Stimulated activated memory B cell treated with anti-CD40 and anti-IgM and Interleukin-4, amounts not matched to agents 10 μg/mL and 1 μg/mL and 100 μg/mL, for 72 hours (primary cell): ENCODE measurements at regions not wholly inside any gene's neighbourhood (a gene's known extent, or its start where the extent isn't known, plus 50 kb on each side); places are given as distances from the start of the nearest gene placed in this dataset.
"Not testable (repeated sequence)": the region's sequence is repeated elsewhere in the genome, so short reads cannot be mapped to it uniquely, and the experiment has no call there.

Source experiments
- ATAC-seq: fragments of 150-1000 bp; cut with Tn5 transposase; 2 replicates; pipeline ENCODE4 v1.10.0; 2021
- H3K27ac Mint-ChIP-seq: one replicate; pipeline ENCODE4 v1.8.0; 2022; ENCODE audit warnings: mild to moderate bottlenecking, mixed read lengths
- H3K27me3 Mint-ChIP-seq: one replicate; pipeline ENCODE4 v1.8.0; 2022; ENCODE audit warnings: mixed read lengths
- H3K36me3 Mint-ChIP-seq: one replicate; pipeline ENCODE4 v1.8.0; 2022; ENCODE audit warnings: mixed read lengths
- H3K4me1 Mint-ChIP-seq: one replicate; pipeline ENCODE4 v1.8.0; 2022; ENCODE audit warnings: mixed read lengths
- H3K4me3 Mint-ChIP-seq: one replicate; pipeline ENCODE4 v1.8.0; 2022; ENCODE audit warnings: mild to moderate bottlenecking, moderate library complexity, mixed read lengths
- H3K9me3 Mint-ChIP-seq: one replicate; pipeline ENCODE4 v1.8.0; 2022; ENCODE audit warnings: mixed read lengths

- Mint-ChIP-seq H3K27me3 (no peaks in the 10 kb centered on the region), H3K4me3 (no peak overlapping the region), H3K9me3 (peaks cover 16% of the 10 kb centered on the region), H3K36me3 (no peaks in the 10 kb centered on the region), H3K27ac (no peak overlapping the region), H3K4me1 (no peaks in the 10 kb centered on the region)
- no peak for ATAC-seq
These were observed 738.6 kb upstream of the ADGRL3 start for GRCh38 chr4:60461551-60461950.

GRCh38 chr4:60463857-60464502 is 736.1 kb upstream of the ADGRL3 start:
- Mint-ChIP-seq H3K4me1 (no peaks in the 10 kb centered on the region), H3K27me3 (no peaks in the 10 kb centered on the region), H3K9me3 (peaks cover 16% of the 10 kb centered on the region), H3K27ac (no peak overlapping the region), H3K4me3 (no peak overlapping the region), H3K36me3 (no peaks in the 10 kb centered on the region)
- no peak for ATAC-seq

GRCh38 chr4:60482921-60483351 is 717.2 kb upstream of the ADGRL3 start:
- peaks cover 3% of the 10 kb centered on the region for H3K9me3 Mint-ChIP-seq
- no peaks in the 10 kb centered on the region for H3K27me3 Mint-ChIP-seq
- H3K4me3 Mint-ChIP-seq = no peak overlapping the region
- no peaks in the 10 kb centered on the region for H3K4me1 Mint-ChIP-seq
- no peak for ATAC-seq
- H3K27ac Mint-ChIP-seq = no peak overlapping the region
- H3K36me3 Mint-ChIP-seq = no peaks in the 10 kb centered on the region

- no peak for ATAC-seq
- Mint-ChIP-seq H3K4me3 (no peak overlapping the region), H3K36me3 (no peaks in the 10 kb centered on the region), H3K27ac (no peak overlapping the region), H3K4me1 (no peaks in the 10 kb centered on the region), H3K9me3 (no peaks in the 10 kb centered on the region), H3K27me3 (no peaks in the 10 kb centered on the region)
These were observed 714.9 kb upstream of the ADGRL3 start for GRCh38 chr4:60485276-60485675.

GRCh38 chr4:60487118-60487761 is 712.9 kb upstream of the ADGRL3 start:
- not testable (repeated sequence) for H3K27me3 Mint-ChIP-seq, ATAC-seq, H3K4me3 Mint-ChIP-seq, H3K36me3 Mint-ChIP-seq, H3K4me1 Mint-ChIP-seq, H3K9me3 Mint-ChIP-seq, H3K27ac Mint-ChIP-seq

DNA sequence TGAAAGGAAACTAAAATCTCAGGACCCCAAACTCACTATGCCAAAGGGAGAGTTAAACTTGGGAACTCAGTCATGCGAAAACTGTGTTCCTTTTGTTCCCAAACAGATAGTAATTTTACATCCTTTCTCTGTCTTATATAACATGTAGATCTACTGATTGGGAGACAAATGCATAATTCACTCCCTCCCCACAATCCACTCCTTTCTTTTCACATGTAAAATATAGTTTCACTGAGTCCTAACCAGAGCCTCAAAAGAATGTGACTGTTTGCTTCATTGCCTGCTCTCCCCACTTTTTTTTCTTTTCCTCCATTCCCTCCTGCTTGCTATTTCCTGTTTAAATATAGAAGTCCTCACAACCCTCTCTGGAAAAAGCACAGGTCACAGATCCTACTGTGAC is 699.3 kb upstream of the ADGRL3 start:
- Mint-ChIP-seq H3K36me3 (no peaks in the 10 kb centered on the region), H3K27me3 (no peaks in the 10 kb centered on the region), H3K4me1 (no peaks in the 10 kb centered on the region), H3K4me3 (no peak overlapping the region), H3K9me3 (peaks cover 3% of the 10 kb centered on the region), H3K27ac (no peak overlapping the region)
- no peak for ATAC-seq

DNA sequence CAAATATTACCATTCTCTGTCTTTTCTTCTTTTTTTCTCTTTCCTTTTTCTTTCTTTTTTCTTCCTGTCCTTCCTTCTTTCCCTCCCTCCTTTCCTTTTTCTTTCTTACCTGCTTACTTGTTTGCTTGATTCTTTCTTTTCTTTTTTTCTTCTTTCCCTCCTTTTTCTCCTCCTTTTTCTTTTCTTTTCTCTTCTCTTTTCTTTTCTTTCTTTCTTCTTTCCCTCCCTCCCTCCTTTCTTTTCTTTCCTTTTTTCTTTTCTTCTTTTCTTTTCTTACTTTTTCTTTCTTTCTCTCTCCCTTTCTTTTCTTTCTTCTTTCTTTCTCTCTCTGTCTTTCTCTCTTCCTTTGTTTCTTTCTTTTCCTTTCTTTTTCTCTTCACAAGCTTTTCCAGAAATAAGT is 697.4 kb upstream of the ADGRL3 start:
- Mint-ChIP-seq H3K4me3 (no peak overlapping the region), H3K27ac (no peak overlapping the region), H3K27me3 (no peaks in the 10 kb centered on the region), H3K9me3 (peaks cover 6% of the 10 kb centered on the region), H3K36me3 (no peaks in the 10 kb centered on the region), H3K4me1 (no peaks in the 10 kb centered on the region)
- no peak for ATAC-seq

DNA sequence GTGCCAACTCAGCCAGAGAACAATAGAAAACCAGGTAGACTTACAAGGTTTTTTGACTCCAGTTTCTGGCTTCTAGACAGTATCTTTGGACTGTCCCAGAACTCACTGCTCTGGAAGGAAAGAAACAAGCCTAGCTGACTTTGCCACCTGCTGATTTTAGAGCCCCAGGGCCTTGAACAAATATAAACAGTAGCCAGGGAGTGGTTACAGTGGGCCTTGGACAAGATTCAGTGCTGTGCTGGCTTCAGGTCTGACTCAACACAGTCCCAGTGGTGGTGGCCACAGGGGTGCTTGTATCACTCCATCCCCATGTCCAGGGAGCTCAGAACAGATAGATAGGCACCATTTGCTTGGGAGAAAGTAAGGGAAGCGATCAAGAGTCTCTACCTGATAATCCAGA is 694.1 kb upstream of the ADGRL3 start:
- Mint-ChIP-seq H3K9me3 (peaks cover 18% of the 10 kb centered on the region), H3K36me3 (no peaks in the 10 kb centered on the region), H3K4me1 (no peaks in the 10 kb centered on the region), H3K27me3 (no peaks in the 10 kb centered on the region), H3K4me3 (no peak overlapping the region), H3K27ac (no peak overlapping the region)
- no peak for ATAC-seq

DNA sequence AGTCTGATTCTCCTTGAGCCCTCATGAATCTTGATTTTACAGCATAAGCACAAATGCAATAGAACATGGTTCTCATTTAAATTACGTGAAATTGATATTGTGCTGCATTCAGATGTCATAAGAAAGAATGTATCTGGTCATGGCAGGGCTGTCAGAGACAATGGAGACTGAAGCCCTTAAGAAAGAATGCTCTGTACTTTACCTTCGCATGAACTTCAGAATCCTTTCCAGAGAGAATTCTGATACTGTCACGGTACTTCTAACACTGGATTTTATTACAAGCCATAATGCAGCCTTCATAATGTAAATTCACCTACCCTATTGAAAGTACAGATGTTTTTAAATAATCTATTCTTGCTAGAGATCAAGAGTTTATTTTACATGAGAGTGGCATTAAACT is 677.9 kb upstream of the ADGRL3 start:
- H3K27ac Mint-ChIP-seq = no peak overlapping the region

DNA sequence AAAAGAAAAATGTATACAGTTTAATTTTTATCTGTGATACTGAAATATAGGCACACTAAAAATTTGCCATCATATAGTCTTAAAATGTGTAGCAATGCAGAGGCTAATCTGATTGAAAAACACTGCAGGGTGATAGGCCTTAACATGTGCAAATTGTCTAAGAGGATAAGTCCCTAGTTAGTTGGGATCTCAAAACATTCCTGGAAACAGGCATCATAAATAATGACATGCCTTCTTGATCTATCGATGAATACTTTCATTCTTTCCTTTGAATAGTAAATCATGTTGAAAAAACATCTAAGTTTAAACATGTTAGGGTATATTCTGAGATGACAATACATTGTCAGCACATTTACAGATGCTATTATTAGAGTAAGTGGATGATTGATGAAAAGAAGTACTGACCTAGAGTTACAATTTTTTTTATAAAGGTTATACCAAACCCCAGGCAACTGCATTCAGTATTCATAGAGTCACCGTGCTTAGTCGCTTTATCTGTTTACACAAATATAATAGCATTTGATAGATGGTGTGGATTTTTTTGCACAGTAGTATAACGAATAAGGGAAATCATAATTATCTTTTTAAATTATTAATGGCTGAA is 668.2 kb upstream of the ADGRL3 start:
- H3K27ac Mint-ChIP-seq = no peak overlapping the region
- H3K9me3 Mint-ChIP-seq = no peaks in the 10 kb centered on the region
- H3K4me3 Mint-ChIP-seq = no peak overlapping the region
- no peak for ATAC-seq
- H3K4me1 Mint-ChIP-seq = no peaks in the 10 kb centered on the region
- H3K36me3 Mint-ChIP-seq = no peaks in the 10 kb centered on the region
- H3K27me3 Mint-ChIP-seq = no peaks in the 10 kb centered on the region

More for the DNA sequence above, 677.9 kb upstream of the ADGRL3 start:
- no peaks in the 10 kb centered on the region for H3K27me3 Mint-ChIP-seq
- H3K4me1 Mint-ChIP-seq = no peaks in the 10 kb centered on the region
- H3K4me3 Mint-ChIP-seq = no peak overlapping the region
- ATAC-seq = no peak
- no peaks in the 10 kb centered on the region for H3K36me3 Mint-ChIP-seq
- H3K9me3 Mint-ChIP-seq = peaks cover 5% of the 10 kb centered on the region

DNA sequence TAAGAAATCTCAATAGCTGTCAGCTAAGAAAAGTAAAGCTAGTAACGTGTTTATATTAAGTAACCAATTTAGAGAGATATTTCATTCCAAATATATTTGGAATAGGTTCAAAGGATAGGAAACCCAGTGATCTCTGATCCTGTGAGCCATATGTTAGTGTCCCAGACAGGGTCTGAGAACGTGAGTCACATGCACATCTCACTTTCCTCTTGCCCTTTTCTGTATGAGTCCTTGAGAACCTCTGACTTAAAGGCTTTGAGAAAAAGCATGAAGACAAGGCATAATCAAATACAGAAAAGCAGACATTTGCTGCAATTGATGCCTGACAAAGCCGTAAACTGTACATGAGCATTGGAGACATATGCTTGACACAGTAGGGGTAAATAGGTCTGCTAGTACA is 655.1 kb upstream of the ADGRL3 start:
- H3K4me3 Mint-ChIP-seq = no peak overlapping the region
- no peak overlapping the region for H3K27ac Mint-ChIP-seq
- H3K36me3 Mint-ChIP-seq = no peaks in the 10 kb centered on the region
- no peaks in the 10 kb centered on the region for H3K27me3 Mint-ChIP-seq
- no peak for ATAC-seq
- no peaks in the 10 kb centered on the region for H3K4me1 Mint-ChIP-seq
- H3K9me3 Mint-ChIP-seq = peaks cover 17% of the 10 kb centered on the region

DNA sequence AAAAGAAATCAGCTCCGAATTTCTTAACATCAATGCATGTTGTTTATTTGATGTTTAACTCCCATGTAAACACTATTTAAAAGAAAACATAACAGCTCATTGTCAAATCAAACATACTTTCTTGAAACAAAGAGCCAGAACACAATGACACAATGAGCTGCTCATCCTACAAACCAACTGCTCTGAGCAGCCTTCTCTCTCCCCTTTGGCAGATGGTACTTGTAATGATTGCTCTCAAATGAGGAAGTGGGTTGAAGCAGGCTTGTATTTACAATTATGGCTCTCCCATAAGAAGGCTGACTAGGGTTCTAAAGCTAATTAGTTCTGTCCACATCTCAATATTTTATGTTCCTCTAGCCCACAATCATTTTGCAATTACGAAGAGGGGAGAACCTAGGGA is 637.8 kb upstream of the ADGRL3 start:
- H3K9me3 Mint-ChIP-seq = peaks cover 14% of the 10 kb centered on the region
- H3K27ac Mint-ChIP-seq = no peak overlapping the region
- H3K27me3 Mint-ChIP-seq = no peaks in the 10 kb centered on the region
- no peak for ATAC-seq
- H3K4me3 Mint-ChIP-seq = no peak overlapping the region
- H3K4me1 Mint-ChIP-seq = no peaks in the 10 kb centered on the region
- no peaks in the 10 kb centered on the region for H3K36me3 Mint-ChIP-seq

DNA sequence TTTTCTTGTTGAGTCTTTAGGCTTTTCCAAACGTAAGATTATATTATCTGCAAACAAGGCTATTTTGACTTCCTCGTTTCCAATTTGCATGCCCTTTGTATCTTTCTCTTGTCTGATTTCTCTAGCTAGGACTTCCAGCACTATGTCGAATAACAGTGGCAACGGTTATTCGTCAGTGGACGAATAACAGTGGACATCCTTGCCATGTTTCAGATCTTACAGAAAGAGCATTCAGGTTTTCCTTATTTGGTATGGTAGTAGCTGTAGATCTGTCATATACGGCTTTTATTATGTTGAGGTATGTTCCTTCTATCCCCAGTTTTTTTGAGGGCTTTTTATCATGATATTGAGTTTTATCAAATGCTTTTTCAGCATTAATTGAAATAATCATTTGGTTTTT is 634.6 kb upstream of the ADGRL3 start:
- Mint-ChIP-seq H3K36me3 (no peaks in the 10 kb centered on the region), H3K27ac (no peak overlapping the region), H3K4me3 (no peak overlapping the region), H3K4me1 (no peaks in the 10 kb centered on the region), H3K27me3 (no peaks in the 10 kb centered on the region), H3K9me3 (peaks cover 16% of the 10 kb centered on the region)
- no peak for ATAC-seq

- Mint-ChIP-seq H3K27me3 (no peaks in the 10 kb centered on the region), H3K9me3 (peaks cover 1% of the 10 kb centered on the region), H3K36me3 (no peaks in the 10 kb centered on the region), H3K4me3 (no peak overlapping the region), H3K4me1 (no peaks in the 10 kb centered on the region), H3K27ac (no peak overlapping the region)
- ATAC-seq = no peak
These were observed 624.8 kb upstream of the ADGRL3 start for GRCh38 chr4:60575336-60575735.

DNA sequence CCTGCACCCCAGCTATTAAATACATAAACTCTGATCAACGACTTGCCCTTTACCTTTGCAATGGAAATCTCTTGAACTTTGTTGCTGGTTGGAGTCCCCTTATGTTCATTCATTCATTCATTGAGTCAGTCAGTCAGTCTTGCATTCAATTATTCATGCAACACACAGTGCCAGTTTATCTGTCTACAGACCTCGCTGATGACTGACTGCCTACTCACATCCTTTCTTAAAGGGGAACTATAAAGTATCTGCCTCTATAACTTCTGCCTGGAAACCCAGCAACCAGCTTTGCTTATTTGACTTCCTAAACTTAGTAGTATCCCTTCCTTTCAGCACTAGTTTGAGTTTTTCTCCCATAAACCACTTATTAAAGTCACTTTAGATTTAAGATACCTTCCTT is 620.8 kb upstream of the ADGRL3 start:
- Mint-ChIP-seq H3K4me3 (no peak overlapping the region), H3K36me3 (no peaks in the 10 kb centered on the region), H3K27ac (no peak overlapping the region), H3K27me3 (no peaks in the 10 kb centered on the region), H3K4me1 (no peaks in the 10 kb centered on the region), H3K9me3 (peaks cover 3% of the 10 kb centered on the region)
- ATAC-seq = no peak

GRCh38 chr4:60581919-60582536 is 618.1 kb upstream of the ADGRL3 start:
- no peaks in the 10 kb centered on the region for H3K4me1 Mint-ChIP-seq
- H3K27ac Mint-ChIP-seq = no peak overlapping the region
- ATAC-seq = no peak
- peaks cover 6% of the 10 kb centered on the region for H3K9me3 Mint-ChIP-seq
- no peak overlapping the region for H3K4me3 Mint-ChIP-seq
- H3K36me3 Mint-ChIP-seq = no peaks in the 10 kb centered on the region
- no peaks in the 10 kb centered on the region for H3K27me3 Mint-ChIP-seq
